Hematopoietic multipotent progenitor cell (in vitro differentiated cells): ENCODE measurements at regions not wholly inside any gene's neighbourhood (a gene's known extent, or its start where the extent isn't known, plus 50 kb on each side); places are given as distances from the start of the nearest gene placed in this dataset.
"Not testable (repeated sequence)": the region's sequence is repeated elsewhere in the genome, so short reads cannot be mapped to it uniquely, and the experiment has no call there.

Experiments used
- DNase-seq, 3 donors: peaks; one replicate each; pipeline ENCODE4 v3.0.0-alpha.2; 2011 to 2015; ENCODE audit warnings: low read depth in 2 of 3, low spot score in 2 of 3

- DNase-seq, result not testable (repeated sequence)
Measured at GRCh38 chr2:91742973-91743490, 3051.6 kb downstream of the RPIA start.

- not testable (repeated sequence) for DNase-seq
Measured at GRCh38 chr2:91743910-91744309, 3052.4 kb downstream of the RPIA start.

GRCh38 chr2:91744700-91745141, 3053.2 kb downstream of the RPIA start:
- not testable (repeated sequence) for DNase-seq

- no peak for DNase-seq
Measured at GRCh38 chr2:91748902-91749301, 3057.4 kb downstream of the RPIA start.

- DNase-seq, result not testable (repeated sequence)
Measured at GRCh38 chr2:91749665-91750064, 3058.2 kb downstream of the RPIA start.

- DNase-seq, result not testable (repeated sequence)
Measured at GRCh38 chr2:91759361-91759941, 3068.0 kb downstream of the RPIA start.

GRCh38 chr2:91760672-91761071, 3069.2 kb downstream of the RPIA start:
- DNase-seq, result not testable (repeated sequence)

- DNase-seq, result not testable (repeated sequence)
Measured at GRCh38 chr2:91762312-91762711, 3070.8 kb downstream of the RPIA start.

- not testable (repeated sequence) for DNase-seq
Measured at GRCh38 chr2:91763710-91764109, 3072.2 kb downstream of the RPIA start.

- not testable (repeated sequence) for DNase-seq
Measured at GRCh38 chr2:91764581-91765002, 3073.1 kb downstream of the RPIA start.

GRCh38 chr2:91765018-91765754, 3073.7 kb downstream of the RPIA start:
- not testable (repeated sequence) for DNase-seq

GRCh38 chr2:91766349-91767048, 3075.0 kb downstream of the RPIA start:
- DNase-seq, result not testable (repeated sequence)

GRCh38 chr2:91768301-91768700, 3076.8 kb downstream of the RPIA start:
- DNase-seq, result not testable (repeated sequence)

- DNase-seq, result not testable (repeated sequence)
Measured at GRCh38 chr2:91768997-91769396, 3077.5 kb downstream of the RPIA start.

- DNase-seq, result not testable (repeated sequence)
Measured at GRCh38 chr2:91770046-91770575, 3078.6 kb downstream of the RPIA start.

GRCh38 chr2:91771604-91772003, 3080.1 kb downstream of the RPIA start:
- DNase-seq, result not testable (repeated sequence)

- not testable (repeated sequence) for DNase-seq
Measured at GRCh38 chr2:91772240-91772937, 3080.9 kb downstream of the RPIA start.

GRCh38 chr2:91773810-91774209, 3082.3 kb downstream of the RPIA start:
- DNase-seq, result not testable (repeated sequence)

GRCh38 chr2:91775193-91775592, 3083.7 kb downstream of the RPIA start:
- not testable (repeated sequence) for DNase-seq

GRCh38 chr2:91780324-91780723, 3088.9 kb downstream of the RPIA start:
- not testable (repeated sequence) for DNase-seq
